ENCODE measurements at regions not wholly inside any gene's neighbourhood (a gene's known extent, or its start where the extent isn't known, plus 50 kb on each side); places are given as distances from the start of the nearest gene placed in this dataset.

- TF ChIP-seq, protein P1, sequence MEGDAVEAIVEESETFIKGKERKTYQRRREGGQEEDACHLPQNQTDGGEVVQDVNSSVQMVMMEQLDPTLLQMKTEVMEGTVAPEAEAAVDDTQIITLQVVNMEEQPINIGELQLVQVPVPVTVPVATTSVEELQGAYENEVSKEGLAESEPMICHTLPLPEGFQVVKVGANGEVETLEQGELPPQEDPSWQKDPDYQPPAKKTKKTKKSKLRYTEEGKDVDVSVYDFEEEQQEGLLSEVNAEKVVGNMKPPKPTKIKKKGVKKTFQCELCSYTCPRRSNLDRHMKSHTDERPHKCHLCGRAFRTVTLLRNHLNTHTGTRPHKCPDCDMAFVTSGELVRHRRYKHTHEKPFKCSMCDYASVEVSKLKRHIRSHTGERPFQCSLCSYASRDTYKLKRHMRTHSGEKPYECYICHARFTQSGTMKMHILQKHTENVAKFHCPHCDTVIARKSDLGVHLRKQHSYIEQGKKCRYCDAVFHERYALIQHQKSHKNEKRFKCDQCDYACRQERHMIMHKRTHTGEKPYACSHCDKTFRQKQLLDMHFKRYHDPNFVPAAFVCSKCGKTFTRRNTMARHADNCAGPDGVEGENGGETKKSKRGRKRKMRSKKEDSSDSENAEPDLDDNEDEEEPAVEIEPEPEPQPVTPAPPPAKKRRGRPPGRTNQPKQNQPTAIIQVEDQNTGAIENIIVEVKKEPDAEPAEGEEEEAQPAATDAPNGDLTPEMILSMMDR (IDR thresholded peaks at IDR 0.05) = no peak
- no peak for TF ChIP-seq POLR2A (IDR thresholded peaks at IDR 0.05)
These were observed 370.7 kb downstream of the ZSWIM6 start for GRCh38 chr5:61702784-61703183.
